Kidney epithelial cell (primary cell): ENCODE measurements at regions not wholly inside any gene's neighbourhood (a gene's known extent, or its start where the extent isn't known, plus 50 kb on each side); places are given as distances from the start of the nearest gene placed in this dataset.

Experiments
- DNase-seq: peaks from one replicate; pipeline ENCODE4 v3.0.0-alpha.2; 2010; ENCODE audit warnings: low read depth
- H3K27me3 ChIP-seq: 2 replicates; pipeline ENCODE4 v1.6.0; 2011; ENCODE audit warnings: low read length; ENCODE audit not compliant: control insufficient read depth, insufficient read depth
- H3K36me3 ChIP-seq: 2 replicates; pipeline ENCODE4 v1.5.1; 2011; ENCODE audit warnings: low read length; ENCODE audit not compliant: control insufficient read depth, insufficient read depth
- H3K4me3 ChIP-seq: 2 replicates; pipeline ENCODE4 v1.5.1; 2011; ENCODE audit warnings: low read depth, mild to moderate bottlenecking, control low read depth, low read length
- TF ChIP-seq, protein P1 (sequence below): IDR thresholded peaks from 2 replicates; pipeline ENCODE4 v1.5.1; 2011; ENCODE audit warnings: mild to moderate bottlenecking, moderate library complexity, low read length, control low read depth, inconsistent platforms; ENCODE audit not compliant: insufficient read depth, poor library complexity, severe bottlenecking

DNA sequence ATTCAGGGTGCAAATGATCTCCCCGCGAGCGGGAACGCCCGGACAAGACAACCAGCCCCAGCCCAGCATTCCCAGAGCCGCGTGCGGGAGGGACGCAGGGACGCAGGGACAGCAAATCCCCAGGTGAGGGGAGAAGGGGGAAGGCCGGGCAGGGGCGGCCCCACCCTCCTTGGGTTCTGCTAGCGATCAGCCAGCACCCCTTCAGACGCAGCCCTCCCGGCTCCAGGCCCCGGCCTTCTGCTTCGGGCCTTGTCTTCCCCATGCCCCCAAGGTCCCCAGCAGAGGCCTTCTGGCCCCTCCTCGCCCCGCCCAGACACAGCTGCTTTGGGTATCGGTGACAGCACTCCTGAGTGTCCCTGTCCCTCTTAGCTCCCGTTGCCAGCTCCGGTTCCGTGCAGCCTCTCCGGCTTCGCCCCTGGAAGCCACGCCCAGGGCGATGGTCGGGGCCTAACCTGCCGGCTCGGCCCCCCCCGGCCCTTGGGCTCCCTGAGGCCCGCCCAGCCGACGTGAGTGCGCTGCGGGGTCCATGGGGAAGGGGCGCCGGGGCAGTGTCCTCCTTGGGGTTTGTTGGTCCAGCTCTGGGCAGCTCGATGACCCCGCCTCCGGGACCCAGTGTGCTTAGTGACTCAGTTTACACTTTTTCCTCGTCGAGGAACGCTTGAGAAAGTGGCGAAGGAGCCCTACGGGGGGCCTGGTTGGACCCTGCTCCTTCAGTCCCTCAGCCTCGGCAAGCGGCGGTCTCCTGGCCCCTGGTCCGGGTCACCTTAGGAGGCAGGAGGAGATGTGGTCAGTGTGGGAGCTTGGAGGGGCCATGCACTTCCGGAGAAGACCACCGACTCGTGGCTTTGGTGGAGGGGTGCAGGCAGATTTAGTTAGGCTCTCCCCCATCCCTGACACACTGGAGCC, 50.5 kb upstream of the AMZ2 start:
- Histone ChIP-seq H3K4me3 (no peak overlapping the region), H3K27me3 (peaks cover 54% of the 10 kb centered on the region), H3K36me3 (no peaks in the 10 kb centered on the region)
- TF ChIP-seq, protein P1, sequence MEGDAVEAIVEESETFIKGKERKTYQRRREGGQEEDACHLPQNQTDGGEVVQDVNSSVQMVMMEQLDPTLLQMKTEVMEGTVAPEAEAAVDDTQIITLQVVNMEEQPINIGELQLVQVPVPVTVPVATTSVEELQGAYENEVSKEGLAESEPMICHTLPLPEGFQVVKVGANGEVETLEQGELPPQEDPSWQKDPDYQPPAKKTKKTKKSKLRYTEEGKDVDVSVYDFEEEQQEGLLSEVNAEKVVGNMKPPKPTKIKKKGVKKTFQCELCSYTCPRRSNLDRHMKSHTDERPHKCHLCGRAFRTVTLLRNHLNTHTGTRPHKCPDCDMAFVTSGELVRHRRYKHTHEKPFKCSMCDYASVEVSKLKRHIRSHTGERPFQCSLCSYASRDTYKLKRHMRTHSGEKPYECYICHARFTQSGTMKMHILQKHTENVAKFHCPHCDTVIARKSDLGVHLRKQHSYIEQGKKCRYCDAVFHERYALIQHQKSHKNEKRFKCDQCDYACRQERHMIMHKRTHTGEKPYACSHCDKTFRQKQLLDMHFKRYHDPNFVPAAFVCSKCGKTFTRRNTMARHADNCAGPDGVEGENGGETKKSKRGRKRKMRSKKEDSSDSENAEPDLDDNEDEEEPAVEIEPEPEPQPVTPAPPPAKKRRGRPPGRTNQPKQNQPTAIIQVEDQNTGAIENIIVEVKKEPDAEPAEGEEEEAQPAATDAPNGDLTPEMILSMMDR = no peak
- no peak for DNase-seq

DNA sequence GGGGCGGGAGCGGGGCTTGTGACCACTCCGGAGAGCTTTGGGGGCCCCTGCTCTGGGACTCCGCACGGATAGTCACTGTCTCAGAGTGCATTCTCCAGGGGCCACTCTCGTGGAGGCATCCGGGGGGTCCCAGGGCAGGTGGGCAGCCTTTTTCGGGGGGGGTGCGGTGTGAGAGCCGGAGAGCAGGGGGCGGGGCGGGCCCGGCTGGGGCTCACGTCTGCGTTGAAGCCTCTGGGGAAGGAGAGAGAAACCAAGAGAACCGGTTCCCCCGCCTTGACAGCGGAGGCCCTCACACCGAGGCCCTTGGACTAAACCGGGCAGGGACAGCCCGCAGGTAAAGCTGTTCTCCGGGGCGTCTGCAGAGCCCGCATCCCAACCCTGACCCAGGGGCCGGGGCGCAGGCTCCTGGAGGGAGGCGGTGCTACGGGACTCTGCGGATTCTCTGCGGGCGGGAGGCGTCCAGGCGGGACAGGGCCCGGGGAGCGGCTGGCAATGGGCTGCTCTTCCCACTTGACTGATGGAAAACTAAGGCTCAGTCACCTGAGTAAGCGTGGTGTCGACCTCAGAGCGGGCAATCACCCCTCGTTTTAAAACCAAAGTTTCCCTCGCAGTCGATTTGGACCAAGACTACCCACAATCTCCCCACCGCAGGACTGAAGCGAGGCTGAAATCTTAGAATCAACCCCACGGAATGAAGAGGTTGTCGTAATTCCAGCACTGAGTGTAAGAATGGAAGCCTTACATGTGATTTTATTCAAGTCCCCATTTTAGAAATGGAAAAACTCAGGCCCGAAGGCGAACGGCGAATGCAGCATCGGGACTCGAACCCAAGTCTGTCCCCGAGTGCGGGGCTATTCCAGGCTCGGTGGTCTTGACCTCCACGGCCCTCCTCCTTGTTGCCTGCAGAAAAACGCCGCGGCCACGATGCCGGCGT, 49.6 kb upstream of the AMZ2 start:
- Histone ChIP-seq H3K4me3 (no peak overlapping the region), H3K36me3 (no peaks in the 10 kb centered on the region), H3K27me3 (peaks cover 54% of the 10 kb centered on the region)
- no peak for DNase-seq
- TF ChIP-seq, protein P1 = no peak
